SK-N-SH (cell line): ENCODE measurements at regions not wholly inside any gene's neighbourhood (a gene's known extent, or its start where the extent isn't known, plus 50 kb on each side); places are given as distances from the start of the nearest gene placed in this dataset.

ENCODE experiments used
- CTCF ChIA-PET: fragments of 300-600, 350-600 bp; formaldehyde crosslinking; extraction: SDS; loops from one replicate; lab custom pipeline; 2021; lab: Yijun Ruan, JAX
- POLR2A ChIA-PET: fragments of 350-600 bp; sonication (Branson Sonifier 250); formaldehyde crosslinking; extraction: SDS; loops from one replicate; lab custom pipeline; 2020; ENCODE audit warnings: antibody characterized with exemption, inconsistent platforms; lab: Yijun Ruan, JAX
- DNase-seq: peaks from one replicate; pipeline ENCODE4 v3.0.0; 2012
- H2AFZ ChIP-seq: fragments of 200-600 bp; sonication (generic); 2 replicates; pipeline ENCODE4 v1.8.1; 2016; ENCODE audit warnings: antibody characterized with exemption, mild to moderate bottlenecking, low read depth
- H3F3A ChIP-seq: fragments of 200-600 bp; sonication (generic); replicated peaks from 2 replicates; pipeline ENCODE3; 2016; ENCODE audit warnings: antibody characterized with exemption, mild to moderate bottlenecking; ENCODE audit not compliant: insufficient read depth
- H3K27ac ChIP-seq, 2 experiments: fragments of 200-500 bp in 1 of 2; fragments of 200-600 bp in 1 of 2; sonication (Bioruptor generic) in 1 of 2; sonication (generic), shearing (Covaris generic) in 1 of 2; 2 replicates each; pipeline versions ENCODE4 v1.5.1 to v1.6.1; 2014 to 2016; ENCODE audit warnings: low read depth in 2 of 2, inconsistent platforms in 1 of 2, low read length in 1 of 2, mild to moderate bottlenecking in 1 of 2, mixed read lengths in 1 of 2
- H3K27me3 ChIP-seq: fragments of 200-600 bp; sonication (generic), shearing (Covaris generic); 2 replicates; pipeline ENCODE4 v1.6.1; 2016; ENCODE audit warnings: mixed run types; ENCODE audit not compliant: insufficient read depth
- H3K36me3 ChIP-seq, 2 experiments: fragments of 200-500 bp in 1 of 2; fragments of 200-600 bp in 1 of 2; sonication (Bioruptor generic) in 1 of 2; sonication (generic) in 1 of 2; replicated peaks in 1 of 2; 2 replicates each; pipeline versions ENCODE3 to v1.5.1; 2014 to 2016; ENCODE audit warnings: low read length in 1 of 2, mild to moderate bottlenecking in 1 of 2; ENCODE audit not compliant: insufficient read depth in 2 of 2, control insufficient read depth in 1 of 2
- H3K4me1 ChIP-seq, 2 experiments: fragments of 200-500 bp in 1 of 2; fragments of 200-600 bp in 1 of 2; sonication (Bioruptor generic) in 1 of 2; sonication (generic), shearing (Covaris generic) in 1 of 2; 2 replicates each; pipeline versions ENCODE4 v1.5.1 to v1.6.1; 2014 to 2016; ENCODE audit warnings: low read depth in 1 of 2, low read length in 1 of 2, mixed run types in 1 of 2; ENCODE audit not compliant: insufficient read depth in 2 of 2, control insufficient read depth in 1 of 2
- H3K4me2 ChIP-seq: fragments of 200-600 bp; sonication (generic), shearing (Covaris generic); 2 replicates; pipeline ENCODE4 v1.6.1; 2017; ENCODE audit warnings: mixed run types
- H3K4me3 ChIP-seq, 2 experiments: fragments of 200-500 bp in 1 of 2; fragments of 200-600 bp in 1 of 2; sonication (Bioruptor generic) in 1 of 2; sonication (generic), shearing (Covaris generic) in 1 of 2; 2 replicates each; pipeline versions ENCODE4 v1.5.1 to v1.8.1; 2014 to 2016; ENCODE audit warnings: low read depth in 2 of 2, inconsistent platforms in 1 of 2, low read length in 1 of 2, mild to moderate bottlenecking in 1 of 2, mixed read lengths in 1 of 2, moderate library complexity in 1 of 2
- H3K79me2 ChIP-seq: fragments of 200-600 bp; sonication (generic); 2 replicates; pipeline ENCODE4 v1.8.1; 2017; ENCODE audit warnings: mild to moderate bottlenecking; ENCODE audit not compliant: insufficient read depth
- H3K9ac ChIP-seq: fragments of 200-600 bp; sonication (generic); 2 replicates; pipeline ENCODE4 v1.6.1; 2017; ENCODE audit warnings: mixed run types
- H3K9me2 ChIP-seq: fragments of 200-600 bp; sonication (generic); 2 replicates; pipeline ENCODE4 v1.6.1; 2017; ENCODE audit warnings: mixed run types
- H3K9me3 ChIP-seq: fragments of 200-600 bp; sonication (generic); 2 replicates; pipeline ENCODE4 v1.6.1; 2017; ENCODE audit warnings: mixed run types, mild to moderate bottlenecking, moderate library complexity
- H4K20me1 ChIP-seq: fragments of 200-600 bp; sonication (generic); 2 replicates; pipeline ENCODE4 v1.6.1; 2017; ENCODE audit warnings: mild to moderate bottlenecking, mixed run types; ENCODE audit not compliant: insufficient read depth
- CHD2 ChIP-seq: fragments of 150-350 bp; IDR thresholded peaks from 2 replicates; pipeline ENCODE4 v1.6.1; 2018; ENCODE audit warnings: low read length; ENCODE audit not compliant: partially characterized antibody
- EP300 ChIP-seq, 2 experiments: IDR thresholded peaks; 2 replicates each; pipeline versions ENCODE4 v1.4.0 to v1.6.1; 2012; ENCODE audit warnings: borderline replicate concordance in 1 of 2, low read depth in 1 of 2, low read length in 1 of 2
- EZH2phosphoT487 ChIP-seq: fragments of 200-600 bp; sonication (generic); IDR thresholded peaks from 2 replicates; pipeline ENCODE4 v1.6.1; 2017; ENCODE audit warnings: low read depth, mixed run types, mild to moderate bottlenecking, antibody characterized with exemption, moderate library complexity, borderline replicate concordance
- FOXJ3 ChIP-seq: sonication (generic); formaldehyde crosslinking; IDR thresholded peaks from 2 replicates; pipeline ENCODE4 v1.5.1; 2020; ENCODE audit warnings: mild to moderate bottlenecking, missing genetic modification reagents
- FOXM1 ChIP-seq: IDR thresholded peaks from 2 replicates; pipeline ENCODE4 v1.4.0; 2012; ENCODE audit warnings: low read depth, mild to moderate bottlenecking
- GABPA ChIP-seq: IDR thresholded peaks from 2 replicates; pipeline ENCODE4 v1.4.0; 2012; ENCODE audit warnings: low read depth, mild to moderate bottlenecking
- GATA2 ChIP-seq: sonication (generic); formaldehyde crosslinking; IDR thresholded peaks from 2 replicates; pipeline ENCODE4 v1.5.0; 2020; ENCODE audit warnings: mild to moderate bottlenecking, missing genetic modification reagents
- JUND ChIP-seq: IDR thresholded peaks from 2 replicates; pipeline ENCODE4 v1.4.0; 2012
- MEF2A ChIP-seq: IDR thresholded peaks from 2 replicates; pipeline ENCODE4 v1.4.0; 2012; ENCODE audit warnings: low read depth, borderline replicate concordance
- MXI1 ChIP-seq: IDR thresholded peaks from 2 replicates; pipeline ENCODE4 v1.6.1; 2012; ENCODE audit warnings: mild to moderate bottlenecking, low read depth, low read length, improper control_type of control experiment
- POLR2AphosphoS5 ChIP-seq: IDR thresholded peaks from 2 replicates; pipeline ENCODE4 v1.6.1; 2012; ENCODE audit warnings: low read depth, low read length
- RAD21 ChIP-seq: IDR thresholded peaks from 2 replicates; pipeline ENCODE4 v1.6.1; 2012; ENCODE audit warnings: mild to moderate bottlenecking, low read length
- RCOR1 ChIP-seq: fragments of 150-350 bp; IDR thresholded peaks from 2 replicates; pipeline ENCODE4 v1.6.1; 2017; ENCODE audit warnings: antibody characterized with exemption, low read length
- RFX5 ChIP-seq: IDR thresholded peaks from 2 replicates; pipeline ENCODE4 v1.6.1; 2012; ENCODE audit warnings: mild to moderate bottlenecking, improper control_type of control experiment, low read length
- RXRA ChIP-seq: IDR thresholded peaks from 2 replicates; pipeline ENCODE4 v1.4.0; 2012; ENCODE audit warnings: low read depth, mild to moderate bottlenecking, borderline replicate concordance
- SIN3A ChIP-seq: IDR thresholded peaks from 2 replicates; pipeline ENCODE4 v1.6.1; 2012; ENCODE audit warnings: low read depth, mild to moderate bottlenecking, low read length, moderate library complexity, borderline replicate concordance
- SMC3 ChIP-seq: IDR thresholded peaks from 2 replicates; pipeline ENCODE4 v1.6.1; 2012; ENCODE audit warnings: low read depth, low read length, improper control_type of control experiment
- TAF1 ChIP-seq: IDR thresholded peaks from 2 replicates; pipeline ENCODE4 v1.6.1; 2012; ENCODE audit warnings: low read depth, mild to moderate bottlenecking, low read length, moderate library complexity, borderline replicate concordance
- TEAD4 ChIP-seq: IDR thresholded peaks from 2 replicates; pipeline ENCODE4 v1.4.0; 2012; ENCODE audit warnings: mild to moderate bottlenecking, borderline replicate concordance; ENCODE audit not compliant: insufficient read depth
- WGBS: methylation state at CpG from one replicate; pipeline ENCODE4 v1.1.6; 2017; ENCODE audit warnings: low lambda C conversion rate; 5-methylcytosine and 5-hydroxymethylcytosine counted together
- TF ChIP-seq, protein P1 (sequence below): IDR thresholded peaks from 2 replicates; pipeline ENCODE4 v1.4.0; 2012; ENCODE audit warnings: low read depth, borderline replicate concordance
- TF ChIP-seq, protein P2 (sequence below): IDR thresholded peaks from 2 replicates; pipeline ENCODE4 v1.4.0; 2012; ENCODE audit warnings: low read depth
- TF ChIP-seq, protein P3 (sequence below): fragments of 150-350 bp; IDR thresholded peaks from 2 replicates; pipeline ENCODE4 v1.6.1; 2016; ENCODE audit warnings: mild to moderate bottlenecking, low read depth, low read length
- TF ChIP-seq, protein P4 (sequence below): fragments of 200-600 bp; sonication (generic); IDR thresholded peaks from 2 replicates; pipeline ENCODE4 v1.6.1; 2017; ENCODE audit warnings: antibody characterized with exemption, mild to moderate bottlenecking, moderate library complexity

DNA sequence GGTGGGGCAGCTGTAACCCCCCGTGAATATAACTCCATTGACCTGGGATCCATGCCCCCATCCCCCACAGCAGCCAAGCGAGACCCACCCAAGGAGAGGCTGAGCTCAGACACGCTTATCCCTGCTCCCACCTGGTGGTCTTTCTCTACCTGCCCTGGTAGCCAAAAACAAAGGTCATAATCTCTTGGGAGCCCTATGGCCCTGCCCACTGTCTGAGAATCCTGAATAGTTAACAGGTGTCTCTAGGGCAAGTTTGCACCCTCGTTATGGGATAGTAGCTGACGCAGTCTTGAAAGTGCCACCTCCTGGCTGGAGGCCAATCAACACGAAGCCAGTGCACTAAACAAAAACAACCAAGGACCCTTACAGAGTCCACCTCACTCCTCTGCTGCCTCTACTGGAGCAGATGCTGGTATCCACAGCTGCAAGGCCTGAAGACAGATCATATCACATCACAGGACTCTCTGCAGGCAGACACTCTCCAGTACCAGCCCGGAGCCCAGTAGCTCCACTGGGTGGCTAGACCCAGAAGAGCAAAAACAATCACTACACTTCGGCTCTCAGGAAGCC, 134.3 kb upstream of the C1orf174 start:
- WGBS: 0% methylated on average over 2 of the region's 8 CpGs
- H3K27me3 ChIP-seq: no peaks in the 10 kb centered on the region
- no peaks in the 10 kb centered on the region for H3K4me1 ChIP-seq
- no peak overlapping the region for H3K4me3 ChIP-seq
- no peak overlapping the region for H3K27ac ChIP-seq
- no peaks in the 10 kb centered on the region for H4K20me1 ChIP-seq
- H3K36me3 ChIP-seq: no peaks in the 10 kb centered on the region
- DNase-seq: no peak
- ChIA-PET CTCF (no interaction called here), POLR2A (no interaction called here)
- H3K79me2 ChIP-seq: no peaks in the 10 kb centered on the region
- H3K9ac ChIP-seq: no peak overlapping the region
- no peaks in the 10 kb centered on the region for H3K9me2 ChIP-seq
- no peaks in the 10 kb centered on the region for H3F3A ChIP-seq
- H2AFZ ChIP-seq: no peak overlapping the region
- no peak for TF ChIP-seq EP300 (IDR thresholded peaks at IDR 0.05; ENCODE audit: borderline replicate concordance in 1 of 2, low read depth in 1 of 2, low read length in 1 of 2)
- no peak for TF ChIP-seq MEF2A
- no peak for TF ChIP-seq MXI1
- no peak for TF ChIP-seq GATA2
- no peak for TF ChIP-seq SIN3A
- TF ChIP-seq JUND: no peak
- TF ChIP-seq RCOR1: no peak
- TF ChIP-seq FOXJ3 (CRISPR knock-in tag): no peak
- TF ChIP-seq FOXM1: no peak
- no peak for TF ChIP-seq RFX5
- TF ChIP-seq SMC3: no peak
- TF ChIP-seq TAF1: no peak
- no peak for TF ChIP-seq RAD21
- TF ChIP-seq POLR2AphosphoS5: no peak
- TF ChIP-seq EZH2phosphoT487: no peak
- no peak for TF ChIP-seq RXRA
- no peak overlapping the region for H3K4me2 ChIP-seq
- H3K9me3 ChIP-seq: no peaks in the 10 kb centered on the region

DNA sequence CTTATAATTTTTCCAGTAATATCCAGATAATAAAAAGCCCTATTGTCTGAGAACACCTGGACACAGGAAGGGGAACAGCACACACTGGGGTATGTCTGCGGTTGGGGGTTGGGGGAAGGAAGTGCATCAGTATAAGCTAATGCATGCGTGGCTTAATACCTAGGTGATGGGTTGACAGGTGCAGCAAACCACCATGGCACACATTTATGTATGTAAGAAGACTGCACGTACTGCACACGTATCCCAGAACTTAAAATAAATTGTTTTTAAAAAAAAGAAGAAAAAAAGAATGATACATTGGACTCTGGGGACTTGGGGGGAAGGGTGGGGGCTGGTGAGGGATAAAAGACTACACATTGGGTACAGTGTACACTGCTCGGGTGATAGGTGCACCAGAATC, 144.9 kb upstream of the C1orf174 start:
- CTCF ChIA-PET: no interaction called here
- no peak overlapping the region for H3K4me3 ChIP-seq

More for the DNA sequence above, 144.9 kb upstream of the C1orf174 start:
- no peak for TF ChIP-seq FOXJ3 (CRISPR knock-in tag)
- TF ChIP-seq, protein P1, sequence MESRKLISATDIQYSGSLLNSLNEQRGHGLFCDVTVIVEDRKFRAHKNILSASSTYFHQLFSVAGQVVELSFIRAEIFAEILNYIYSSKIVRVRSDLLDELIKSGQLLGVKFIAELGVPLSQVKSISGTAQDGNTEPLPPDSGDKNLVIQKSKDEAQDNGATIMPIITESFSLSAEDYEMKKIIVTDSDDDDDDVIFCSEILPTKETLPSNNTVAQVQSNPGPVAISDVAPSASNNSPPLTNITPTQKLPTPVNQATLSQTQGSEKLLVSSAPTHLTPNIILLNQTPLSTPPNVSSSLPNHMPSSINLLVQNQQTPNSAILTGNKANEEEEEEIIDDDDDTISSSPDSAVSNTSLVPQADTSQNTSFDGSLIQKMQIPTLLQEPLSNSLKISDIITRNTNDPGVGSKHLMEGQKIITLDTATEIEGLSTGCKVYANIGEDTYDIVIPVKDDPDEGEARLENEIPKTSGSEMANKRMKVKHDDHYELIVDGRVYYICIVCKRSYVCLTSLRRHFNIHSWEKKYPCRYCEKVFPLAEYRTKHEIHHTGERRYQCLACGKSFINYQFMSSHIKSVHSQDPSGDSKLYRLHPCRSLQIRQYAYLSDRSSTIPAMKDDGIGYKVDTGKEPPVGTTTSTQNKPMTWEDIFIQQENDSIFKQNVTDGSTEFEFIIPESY: no peak
- no peak for TF ChIP-seq EP300 (IDR thresholded peaks at IDR 0.05; ENCODE audit: borderline replicate concordance in 1 of 2, low read depth in 1 of 2, low read length in 1 of 2)
- TF ChIP-seq CHD2: no peak
- TF ChIP-seq, protein P2, sequence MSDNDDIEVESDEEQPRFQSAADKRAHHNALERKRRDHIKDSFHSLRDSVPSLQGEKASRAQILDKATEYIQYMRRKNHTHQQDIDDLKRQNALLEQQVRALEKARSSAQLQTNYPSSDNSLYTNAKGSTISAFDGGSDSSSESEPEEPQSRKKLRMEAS: no peak
- TF ChIP-seq, protein P3, sequence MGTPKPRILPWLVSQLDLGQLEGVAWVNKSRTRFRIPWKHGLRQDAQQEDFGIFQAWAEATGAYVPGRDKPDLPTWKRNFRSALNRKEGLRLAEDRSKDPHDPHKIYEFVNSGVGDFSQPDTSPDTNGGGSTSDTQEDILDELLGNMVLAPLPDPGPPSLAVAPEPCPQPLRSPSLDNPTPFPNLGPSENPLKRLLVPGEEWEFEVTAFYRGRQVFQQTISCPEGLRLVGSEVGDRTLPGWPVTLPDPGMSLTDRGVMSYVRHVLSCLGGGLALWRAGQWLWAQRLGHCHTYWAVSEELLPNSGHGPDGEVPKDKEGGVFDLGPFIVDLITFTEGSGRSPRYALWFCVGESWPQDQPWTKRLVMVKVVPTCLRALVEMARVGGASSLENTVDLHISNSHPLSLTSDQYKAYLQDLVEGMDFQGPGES: no peak
- TF ChIP-seq TEAD4: no peak
- no peak for TF ChIP-seq GABPA
- no peak for TF ChIP-seq JUND
- no peak for TF ChIP-seq MEF2A
- TF ChIP-seq, protein P4, sequence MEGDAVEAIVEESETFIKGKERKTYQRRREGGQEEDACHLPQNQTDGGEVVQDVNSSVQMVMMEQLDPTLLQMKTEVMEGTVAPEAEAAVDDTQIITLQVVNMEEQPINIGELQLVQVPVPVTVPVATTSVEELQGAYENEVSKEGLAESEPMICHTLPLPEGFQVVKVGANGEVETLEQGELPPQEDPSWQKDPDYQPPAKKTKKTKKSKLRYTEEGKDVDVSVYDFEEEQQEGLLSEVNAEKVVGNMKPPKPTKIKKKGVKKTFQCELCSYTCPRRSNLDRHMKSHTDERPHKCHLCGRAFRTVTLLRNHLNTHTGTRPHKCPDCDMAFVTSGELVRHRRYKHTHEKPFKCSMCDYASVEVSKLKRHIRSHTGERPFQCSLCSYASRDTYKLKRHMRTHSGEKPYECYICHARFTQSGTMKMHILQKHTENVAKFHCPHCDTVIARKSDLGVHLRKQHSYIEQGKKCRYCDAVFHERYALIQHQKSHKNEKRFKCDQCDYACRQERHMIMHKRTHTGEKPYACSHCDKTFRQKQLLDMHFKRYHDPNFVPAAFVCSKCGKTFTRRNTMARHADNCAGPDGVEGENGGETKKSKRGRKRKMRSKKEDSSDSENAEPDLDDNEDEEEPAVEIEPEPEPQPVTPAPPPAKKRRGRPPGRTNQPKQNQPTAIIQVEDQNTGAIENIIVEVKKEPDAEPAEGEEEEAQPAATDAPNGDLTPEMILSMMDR: no peak
- TF ChIP-seq EZH2phosphoT487: no peak
- TF ChIP-seq MXI1: no peak
- H3K36me3 ChIP-seq: no peaks in the 10 kb centered on the region
- H3F3A ChIP-seq: no peaks in the 10 kb centered on the region
- H3K27ac ChIP-seq: no peak overlapping the region
- H3K4me1 ChIP-seq: no peaks in the 10 kb centered on the region
- H3K9ac ChIP-seq: no peak overlapping the region
- DNase-seq: no peak
- no peak overlapping the region for H3K4me2 ChIP-seq
- no peak overlapping the region for H2AFZ ChIP-seq
- no peaks in the 10 kb centered on the region for H3K27me3 ChIP-seq
- no peaks in the 10 kb centered on the region for H4K20me1 ChIP-seq
- no peaks in the 10 kb centered on the region for H3K9me3 ChIP-seq
- POLR2A ChIA-PET: no interaction called here
- 13% methylated on average over 5 of the region's 5 CpGs for WGBS
- no peaks in the 10 kb centered on the region for H3K9me2 ChIP-seq
- no peaks in the 10 kb centered on the region for H3K79me2 ChIP-seq
